ENCODE measurements at regions not wholly inside any gene's neighbourhood (a gene's known extent, or its start where the extent isn't known, plus 50 kb on each side); places are given as distances from the start of the nearest gene placed in this dataset.

DNA sequence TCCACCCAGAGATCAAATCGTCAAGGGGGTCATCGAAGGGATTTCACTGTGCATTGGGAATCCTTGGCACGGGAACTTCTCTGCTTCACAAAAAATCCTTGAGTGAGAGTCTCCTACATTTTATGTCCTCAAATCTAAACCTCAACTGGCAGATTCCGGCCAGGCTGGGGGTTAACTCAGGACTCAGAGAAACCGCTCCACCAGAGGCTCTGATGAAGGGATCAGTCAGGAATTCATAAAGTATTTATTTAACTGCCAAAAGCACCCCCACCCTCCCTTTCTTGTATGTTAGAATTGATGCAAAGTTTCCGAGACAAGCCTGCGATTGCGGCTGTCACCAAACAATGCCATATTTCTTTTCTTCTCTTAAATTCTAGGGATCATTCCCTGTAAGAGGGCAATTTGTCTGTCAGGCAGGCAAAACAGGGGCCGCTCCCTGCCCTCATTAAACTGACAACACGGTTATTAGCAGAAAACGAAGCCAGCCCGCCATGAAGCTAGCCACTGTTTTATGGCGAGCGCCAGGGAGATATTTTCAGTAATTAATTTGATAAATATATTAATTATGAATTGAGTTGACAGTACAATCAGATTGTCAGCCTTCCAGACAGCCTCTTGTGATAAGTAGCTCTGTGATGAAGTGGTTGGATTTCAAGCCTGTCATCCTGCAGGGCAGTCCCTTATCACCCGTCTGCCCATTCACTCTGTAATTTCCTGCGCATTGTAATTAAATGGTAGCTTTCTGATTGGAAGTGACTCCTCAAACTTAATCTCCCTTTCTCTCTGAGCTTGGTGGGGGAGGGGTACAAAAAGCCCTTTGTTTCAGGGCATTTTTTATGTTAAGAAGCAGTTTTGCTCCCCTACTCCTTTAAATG, 153.0 kb upstream of the GPR26 start:
- no peaks in the 10 kb centered on the region for H3K4me1 Mint-ChIP-seq (ENCODE audit: low read depth)
- no peak overlapping the region for H3K27ac Mint-ChIP-seq
- no peaks in the 10 kb centered on the region for H3K36me3 Mint-ChIP-seq (ENCODE audit: low read depth)
- H3K4me3 Mint-ChIP-seq, result no peak overlapping the region
- intact Hi-C loops (cut with micrococcal nuclease), result no loop called here
- no peaks in the 10 kb centered on the region for H3K9me3 Mint-ChIP-seq
- DNase-seq (ENCODE audit: low spot score), result no peak
- H3K27me3 Mint-ChIP-seq (ENCODE audit: insufficient read depth), result peaks cover 1% of the 10 kb centered on the region

DNA sequence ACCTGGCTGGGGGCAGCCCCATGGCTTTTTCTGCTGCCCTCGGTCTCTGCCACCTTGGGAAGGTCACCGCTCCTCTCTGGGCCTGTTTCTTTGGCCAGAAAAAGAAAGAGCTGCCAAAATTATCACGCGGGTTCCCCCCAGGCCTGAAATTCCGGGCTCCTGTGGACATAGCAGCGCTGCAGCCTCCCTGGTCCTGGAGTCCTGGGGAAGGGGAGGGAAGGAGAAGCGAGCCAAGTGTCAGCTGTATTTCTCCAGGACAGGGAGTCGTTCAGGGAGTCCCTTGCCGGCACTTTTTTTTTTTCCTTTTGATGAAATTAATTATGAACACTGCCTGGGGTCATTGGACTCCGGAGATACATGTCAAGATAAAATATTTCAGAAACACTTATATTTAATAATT, 152.3 kb upstream of the GPR26 start:
- H3K4me1 Mint-ChIP-seq (ENCODE audit: low read depth), result no peaks in the 10 kb centered on the region
- H3K27ac Mint-ChIP-seq, result no peak overlapping the region
- no peak overlapping the region for H3K4me3 Mint-ChIP-seq
- H3K36me3 Mint-ChIP-seq (ENCODE audit: low read depth), result no peaks in the 10 kb centered on the region
- no peaks in the 10 kb centered on the region for H3K9me3 Mint-ChIP-seq
- no peak for DNase-seq (ENCODE audit: low spot score)
- intact Hi-C loops (cut with micrococcal nuclease), result no loop called here
- H3K27me3 Mint-ChIP-seq (ENCODE audit: insufficient read depth), result peaks cover 1% of the 10 kb centered on the region

DNA sequence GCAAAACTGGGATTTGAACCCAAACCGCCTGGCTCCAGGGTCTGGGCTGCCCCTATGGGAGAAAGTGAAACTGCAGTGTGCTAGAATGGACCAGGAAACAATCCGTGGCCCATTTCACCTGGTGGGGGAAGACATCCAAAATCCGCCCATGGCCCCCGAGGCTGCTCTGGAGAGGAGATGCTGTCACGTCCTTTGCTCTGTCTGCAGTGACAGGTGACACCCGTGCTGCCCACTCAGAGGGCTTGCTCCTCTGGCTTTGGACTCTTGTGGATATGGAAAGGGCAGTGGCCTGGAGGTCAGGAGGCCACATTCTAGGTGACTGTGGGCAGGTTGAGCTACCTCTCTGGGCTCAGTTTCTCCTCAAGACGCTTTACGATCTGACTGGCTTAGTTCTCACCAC, 151.2 kb upstream of the GPR26 start:
- Mint-ChIP-seq H3K27me3 (ENCODE audit: insufficient read depth) (peaks cover 1% of the 10 kb centered on the region), H3K36me3 (ENCODE audit: low read depth) (no peaks in the 10 kb centered on the region), H3K4me1 (ENCODE audit: low read depth) (no peaks in the 10 kb centered on the region), H3K27ac (no peak overlapping the region), H3K4me3 (no peak overlapping the region), H3K9me3 (no peaks in the 10 kb centered on the region)
- no peak for DNase-seq (ENCODE audit: low spot score)
- intact Hi-C loops (cut with micrococcal nuclease), result no loop called here

DNA sequence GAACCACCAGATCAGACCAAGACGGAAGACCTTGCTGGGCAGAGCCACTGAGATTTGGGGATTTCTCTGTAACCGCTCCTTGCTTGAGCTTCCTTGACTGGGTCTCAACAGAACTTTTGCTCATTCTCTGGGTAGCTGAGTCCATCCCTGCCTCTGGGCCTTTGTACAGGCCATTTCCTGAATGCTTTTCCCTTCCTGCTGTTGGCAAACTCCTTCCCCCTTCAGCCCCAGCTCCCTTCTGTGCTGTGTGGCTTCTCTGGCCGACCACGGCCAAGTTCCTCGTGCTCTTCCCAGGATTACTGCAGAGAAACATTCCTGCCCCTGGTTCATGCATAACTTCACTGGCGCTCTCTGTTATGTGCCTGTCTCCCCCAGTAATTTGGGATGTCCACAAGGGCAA, 150.5 kb upstream of the GPR26 start:
- Mint-ChIP-seq H3K9me3 (no peaks in the 10 kb centered on the region), H3K4me3 (no peak overlapping the region), H3K4me1 (ENCODE audit: low read depth) (no peaks in the 10 kb centered on the region), H3K36me3 (ENCODE audit: low read depth) (no peaks in the 10 kb centered on the region), H3K27ac (no peak overlapping the region), H3K27me3 (ENCODE audit: insufficient read depth) (no peaks in the 10 kb centered on the region)
- no peak for DNase-seq (ENCODE audit: low spot score)
- intact Hi-C loops (cut with micrococcal nuclease), result no loop called here

DNA sequence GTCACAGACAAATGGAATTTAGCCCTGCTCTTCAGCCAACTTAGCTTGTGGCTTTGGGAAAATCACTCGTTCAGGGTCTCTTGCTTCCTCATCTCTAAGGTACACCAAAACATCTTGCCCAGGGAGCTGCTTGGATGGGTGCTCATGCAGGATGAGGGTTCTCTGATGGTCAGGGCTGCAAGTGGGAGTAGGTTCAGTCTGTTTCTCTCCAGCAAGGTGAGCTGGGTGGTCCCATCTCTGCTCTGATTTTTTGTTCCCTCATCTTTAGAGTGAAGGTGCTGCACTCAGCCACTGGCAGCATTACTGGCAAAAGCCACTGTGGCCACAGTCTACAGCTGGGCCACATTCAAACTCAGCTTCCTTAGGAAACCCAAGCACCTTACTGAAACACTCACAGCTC, 149.9 kb upstream of the GPR26 start:
- H3K9me3 Mint-ChIP-seq, result no peaks in the 10 kb centered on the region
- no peaks in the 10 kb centered on the region for H3K4me1 Mint-ChIP-seq (ENCODE audit: low read depth)
- no peak overlapping the region for H3K4me3 Mint-ChIP-seq
- intact Hi-C loops (cut with micrococcal nuclease), result no loop called here
- no peak for DNase-seq (ENCODE audit: low spot score)
- no peak overlapping the region for H3K27ac Mint-ChIP-seq
- no peaks in the 10 kb centered on the region for H3K36me3 Mint-ChIP-seq (ENCODE audit: low read depth)
- H3K27me3 Mint-ChIP-seq (ENCODE audit: insufficient read depth), result no peaks in the 10 kb centered on the region

DNA sequence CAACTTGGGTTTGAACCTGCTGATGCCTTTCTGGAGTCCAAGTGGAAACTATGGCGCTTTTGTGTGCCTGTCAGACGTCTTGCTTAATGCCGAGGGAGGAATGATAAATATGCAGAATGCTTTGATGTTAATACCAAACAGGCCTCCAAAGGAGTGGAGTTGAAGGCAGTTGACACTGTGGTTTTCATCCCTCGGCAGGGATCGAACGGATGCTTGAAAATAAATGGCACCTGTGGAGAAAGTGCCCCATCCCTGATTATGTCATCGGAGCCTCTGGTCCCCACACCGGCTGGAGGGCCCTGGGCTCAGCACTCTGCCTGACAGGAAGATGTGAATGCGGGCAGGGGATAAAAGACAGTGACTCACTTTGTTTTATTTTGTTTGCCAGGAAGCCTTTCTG, 148.7 kb upstream of the GPR26 start:
- Mint-ChIP-seq H3K9me3 (no peaks in the 10 kb centered on the region), H3K36me3 (ENCODE audit: low read depth) (no peaks in the 10 kb centered on the region), H3K27me3 (ENCODE audit: insufficient read depth) (no peaks in the 10 kb centered on the region)

DNA sequence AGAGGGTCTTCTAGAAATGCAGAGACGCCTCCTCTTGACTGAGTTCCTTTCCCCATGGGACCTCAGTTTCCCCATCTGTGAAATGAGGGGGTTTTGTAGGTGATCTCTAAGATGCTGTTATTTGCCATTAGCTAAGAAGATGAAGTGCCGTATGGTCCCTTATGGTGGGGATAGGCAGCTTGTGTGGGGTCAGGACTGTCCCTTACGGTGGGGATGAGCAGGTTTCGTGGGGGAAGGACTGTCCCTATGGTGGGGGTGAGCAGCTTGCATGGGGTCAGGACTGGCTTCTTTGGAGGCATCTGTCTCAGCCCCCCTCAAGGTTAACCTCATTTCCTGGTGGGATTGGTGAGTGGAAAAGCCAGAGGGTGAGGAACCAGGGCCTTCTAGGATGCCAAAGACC, 148.3 kb upstream of the GPR26 start:
- Mint-ChIP-seq H3K36me3 (ENCODE audit: low read depth) (no peaks in the 10 kb centered on the region), H3K27me3 (ENCODE audit: insufficient read depth) (no peaks in the 10 kb centered on the region), H3K4me1 (ENCODE audit: low read depth) (no peaks in the 10 kb centered on the region), H3K27ac (no peak overlapping the region), H3K4me3 (no peak overlapping the region), H3K9me3 (no peaks in the 10 kb centered on the region)
- intact Hi-C loops (cut with micrococcal nuclease), result no loop called here
- DNase-seq (ENCODE audit: low spot score), result no peak

More for the DNA sequence above, 148.7 kb upstream of the GPR26 start:
- no peak for DNase-seq (ENCODE audit: low spot score)
- intact Hi-C loops (cut with micrococcal nuclease), result no loop called here
- no peak overlapping the region for H3K27ac Mint-ChIP-seq
- H3K4me1 Mint-ChIP-seq (ENCODE audit: low read depth), result no peaks in the 10 kb centered on the region
- no peak overlapping the region for H3K4me3 Mint-ChIP-seq

DNA sequence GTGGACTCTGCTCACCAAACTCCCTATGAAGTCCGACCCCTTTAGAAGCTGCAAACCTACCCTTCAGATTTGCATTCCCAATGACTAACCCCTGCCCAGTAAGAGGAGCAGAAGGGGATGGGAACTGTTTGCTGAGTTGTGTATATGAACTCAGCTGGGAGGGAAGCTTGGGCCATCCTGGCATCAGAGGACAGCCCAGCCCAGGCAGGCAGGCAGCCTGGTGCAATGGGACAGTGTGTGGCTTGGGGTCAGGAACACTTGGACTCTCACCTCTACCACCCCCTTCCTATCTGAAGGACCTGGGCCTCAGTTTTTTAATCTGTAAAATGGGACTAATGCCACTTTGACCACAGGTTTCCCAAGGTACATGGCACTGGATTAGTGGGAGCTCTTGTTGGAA, 147.4 kb upstream of the GPR26 start:
- no peak overlapping the region for H3K4me3 Mint-ChIP-seq
- H3K4me1 Mint-ChIP-seq (ENCODE audit: low read depth), result no peaks in the 10 kb centered on the region
- no peak for DNase-seq (ENCODE audit: low spot score)
- no peak overlapping the region for H3K27ac Mint-ChIP-seq
- H3K9me3 Mint-ChIP-seq, result no peaks in the 10 kb centered on the region
- peaks cover under 1% of the 10 kb centered on the region for H3K27me3 Mint-ChIP-seq (ENCODE audit: insufficient read depth)
- intact Hi-C loops (cut with micrococcal nuclease), result no loop called here
- no peaks in the 10 kb centered on the region for H3K36me3 Mint-ChIP-seq (ENCODE audit: low read depth)

DNA sequence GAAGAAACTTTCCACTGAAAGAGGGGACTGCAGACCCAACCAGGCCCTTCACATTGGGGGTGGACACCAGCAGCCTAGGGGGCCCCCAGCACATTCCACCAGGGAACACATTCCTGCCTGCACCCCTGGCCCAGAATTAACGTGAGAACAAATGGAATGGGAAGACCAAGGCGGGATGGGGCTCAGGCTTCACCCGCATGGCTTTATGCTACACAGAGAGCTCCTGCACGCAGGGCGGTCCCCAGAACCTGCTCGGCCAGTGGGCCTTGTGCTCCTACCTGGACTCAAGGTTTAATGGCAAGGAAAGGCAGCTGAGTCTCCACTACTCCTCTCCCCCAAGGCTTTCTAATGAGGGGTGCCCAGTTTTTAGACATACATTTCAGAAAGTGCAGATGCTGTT, 146.3 kb upstream of the GPR26 start:
- Mint-ChIP-seq H3K9me3 (no peaks in the 10 kb centered on the region), H3K27ac (no peak overlapping the region), H3K36me3 (ENCODE audit: low read depth) (no peaks in the 10 kb centered on the region), H3K4me1 (ENCODE audit: low read depth) (no peaks in the 10 kb centered on the region), H3K27me3 (ENCODE audit: insufficient read depth) (peaks cover 1% of the 10 kb centered on the region), H3K4me3 (no peak overlapping the region)
- intact Hi-C loops (cut with micrococcal nuclease), result no loop called here
- DNase-seq (ENCODE audit: low spot score), result no peak

DNA sequence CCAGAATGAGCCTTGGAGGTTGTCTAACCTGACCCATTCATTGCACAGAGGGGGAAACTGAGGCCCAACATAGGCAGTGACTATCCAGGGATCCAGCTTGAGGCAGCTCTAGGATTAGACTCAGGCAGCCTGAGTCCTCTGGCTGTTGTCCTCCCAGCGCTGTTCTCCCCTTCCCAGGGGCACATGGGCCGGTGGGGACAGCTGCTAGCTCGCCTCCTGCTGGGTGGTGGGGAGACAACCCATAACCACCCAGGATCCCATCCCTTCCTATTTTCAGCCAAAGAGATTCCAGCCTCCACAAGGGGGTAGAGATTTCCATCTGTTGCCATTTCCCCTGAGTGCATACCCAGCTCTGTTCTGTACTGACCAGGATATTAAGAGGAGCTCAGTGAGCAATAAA, 145.1 kb upstream of the GPR26 start:
- no peaks in the 10 kb centered on the region for H3K9me3 Mint-ChIP-seq
- H3K4me3 Mint-ChIP-seq, result no peak overlapping the region
- no peak for DNase-seq (ENCODE audit: low spot score)
- intact Hi-C loops (cut with micrococcal nuclease), result no loop called here
- peaks cover 4% of the 10 kb centered on the region for H3K27me3 Mint-ChIP-seq (ENCODE audit: insufficient read depth)
- H3K27ac Mint-ChIP-seq, result no peak overlapping the region
- H3K4me1 Mint-ChIP-seq (ENCODE audit: low read depth), result no peaks in the 10 kb centered on the region
- no peaks in the 10 kb centered on the region for H3K36me3 Mint-ChIP-seq (ENCODE audit: low read depth)

DNA sequence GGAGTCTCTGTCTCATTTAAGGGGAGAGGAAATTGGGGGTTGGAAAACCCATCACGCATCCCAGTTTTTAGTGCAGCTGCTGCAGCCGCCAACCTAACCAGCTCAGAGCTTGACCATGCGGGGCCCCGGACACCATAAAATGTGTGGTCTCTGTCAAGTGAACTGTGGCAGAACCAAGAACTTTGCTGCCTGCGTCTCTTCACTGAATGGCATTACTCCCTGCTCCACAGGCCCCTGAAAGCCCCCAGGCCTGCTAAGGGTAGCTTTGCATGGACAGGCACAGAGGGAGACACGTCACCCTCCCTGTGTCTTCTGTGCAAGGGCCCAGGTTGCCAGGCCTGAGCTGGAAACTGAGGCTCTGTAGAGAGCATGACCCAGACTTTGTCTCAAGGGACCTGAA, 144.6 kb upstream of the GPR26 start:
- H3K4me1 Mint-ChIP-seq (ENCODE audit: low read depth), result no peaks in the 10 kb centered on the region
- H3K27me3 Mint-ChIP-seq (ENCODE audit: insufficient read depth), result peaks cover 4% of the 10 kb centered on the region
- intact Hi-C loops (cut with micrococcal nuclease), result no loop called here
- no peaks in the 10 kb centered on the region for H3K36me3 Mint-ChIP-seq (ENCODE audit: low read depth)
- no peak overlapping the region for H3K4me3 Mint-ChIP-seq
- H3K9me3 Mint-ChIP-seq, result no peaks in the 10 kb centered on the region
- DNase-seq (ENCODE audit: low spot score), result no peak
- H3K27ac Mint-ChIP-seq, result no peak overlapping the region

DNA sequence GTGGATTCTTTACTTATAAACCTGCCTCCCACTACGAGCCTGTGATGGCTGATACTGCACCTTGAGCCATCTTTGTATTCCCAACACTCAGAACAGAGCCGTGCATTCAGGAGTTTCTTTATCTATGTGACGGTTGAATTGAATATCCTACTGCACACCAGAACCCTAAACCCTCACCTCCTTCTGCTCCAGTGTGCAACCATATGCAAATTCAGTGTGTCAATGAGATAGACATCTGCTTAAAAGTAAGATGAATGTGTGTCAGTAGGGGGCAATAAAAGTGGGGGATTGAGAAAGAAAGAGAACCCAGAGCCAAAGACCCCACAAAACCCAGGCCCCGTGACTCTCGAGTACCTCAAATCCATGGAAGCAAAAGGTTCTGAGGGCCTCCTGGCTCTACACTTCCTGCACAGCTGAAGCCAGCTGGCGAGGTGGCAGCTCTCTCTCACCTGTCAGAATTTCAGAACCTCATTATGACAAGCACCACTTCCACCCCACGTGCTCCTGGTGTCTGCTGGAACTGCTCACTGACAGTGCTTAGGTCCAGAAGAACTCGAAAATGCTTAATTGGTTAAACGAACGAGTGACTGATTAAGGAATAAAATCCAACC, 143.3 kb upstream of the GPR26 start:
- H3K27me3 Mint-ChIP-seq (ENCODE audit: insufficient read depth), result peaks cover 4% of the 10 kb centered on the region
- intact Hi-C loops (cut with micrococcal nuclease), result no loop called here
- no peaks in the 10 kb centered on the region for H3K9me3 Mint-ChIP-seq
- no peaks in the 10 kb centered on the region for H3K4me1 Mint-ChIP-seq (ENCODE audit: low read depth)
- no peak for DNase-seq (ENCODE audit: low spot score)
- no peaks in the 10 kb centered on the region for H3K36me3 Mint-ChIP-seq (ENCODE audit: low read depth)
- H3K27ac Mint-ChIP-seq, result no peak overlapping the region
- H3K4me3 Mint-ChIP-seq, result no peak overlapping the region

DNA sequence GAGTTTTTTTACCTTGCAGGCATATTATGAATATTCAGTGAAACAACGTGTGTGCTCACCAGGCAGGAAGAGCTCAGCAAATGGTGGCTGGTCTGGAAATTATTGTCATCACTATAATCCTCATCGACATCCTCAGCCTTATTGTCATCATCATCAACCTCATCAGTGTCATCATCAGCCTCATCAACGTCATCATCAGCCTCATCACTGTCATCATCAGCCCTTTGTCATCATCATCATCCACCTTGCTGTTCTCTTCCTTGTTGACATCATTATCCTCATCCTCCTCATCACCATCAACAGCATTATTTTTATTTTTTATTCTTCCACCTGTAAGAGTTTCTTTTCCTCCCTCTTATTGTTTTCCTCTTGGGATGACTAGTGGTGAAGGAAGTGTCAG, 142.3 kb upstream of the GPR26 start:
- DNase-seq (ENCODE audit: low spot score), result no peak
- Mint-ChIP-seq H3K36me3 (ENCODE audit: low read depth) (no peaks in the 10 kb centered on the region), H3K27me3 (ENCODE audit: insufficient read depth) (peaks cover 4% of the 10 kb centered on the region), H3K4me3 (no peak overlapping the region), H3K9me3 (no peaks in the 10 kb centered on the region), H3K4me1 (ENCODE audit: low read depth) (no peaks in the 10 kb centered on the region), H3K27ac (no peak overlapping the region)
- intact Hi-C loops (cut with micrococcal nuclease), result no loop called here
